OCI-LY1 (cell line): ENCODE measurements at regions not wholly inside any gene's neighbourhood (a gene's known extent, or its start where the extent isn't known, plus 50 kb on each side); places are given as distances from the start of the nearest gene placed in this dataset.

ENCODE experiments used
- CTCF ChIP-seq: fragments of 200-600 bp; sonication (generic), shearing (Covaris generic); IDR thresholded peaks from 2 replicates; pipeline ENCODE4 v1.5.1; 2017; ENCODE audit warnings: mild to moderate bottlenecking, antibody characterized with exemption, low read length, moderate library complexity, mixed read lengths
- EZH2 ChIP-seq: fragments of 200-600 bp; sonication (generic), shearing (Covaris generic); IDR thresholded peaks from 2 replicates; pipeline ENCODE4 v1.8.0; 2017; ENCODE audit warnings: borderline replicate concordance, mixed run types, mild to moderate bottlenecking, antibody characterized with exemption, low read length, moderate library complexity, mixed read lengths

- TF ChIP-seq EZH2 (no peak), CTCF (no peak)
Observed at GRCh38 chr16:59997706-59998105, 1263.6 kb upstream of the GOT2 start.
